Choroid plexus epithelial cell (primary cell): ENCODE measurements at regions not wholly inside any gene's neighbourhood (a gene's known extent, or its start where the extent isn't known, plus 50 kb on each side); places are given as distances from the start of the nearest gene placed in this dataset.
"Not testable (repeated sequence)": the region's sequence is repeated elsewhere in the genome, so short reads cannot be mapped to it uniquely, and the experiment has no call there.

Experiments used
- DNase-seq: peaks from one replicate; pipeline ENCODE4 v3.0.0-alpha.2; 2010; ENCODE audit warnings: low read depth
- H3K4me3 ChIP-seq: 2 replicates; pipeline ENCODE4 v1.5.1; 2011; ENCODE audit warnings: low read depth, mild to moderate bottlenecking, control low read depth, low read length, moderate library complexity
- CTCF ChIP-seq: conservative IDR thresholded peaks from 2 replicates; pipeline ENCODE4 v1.5.1; 2011; ENCODE audit warnings: low read depth, mild to moderate bottlenecking, control low read depth, inconsistent platforms, low read length, moderate library complexity

GRCh38 chr10:80720549-80720948 is 182.8 kb downstream of the SH2D4B start:
- DNase-seq, result no peak
- TF ChIP-seq CTCF, result no peak

GRCh38 chr10:80728354-80728753 is 190.7 kb downstream of the SH2D4B start:
- not testable (repeated sequence) for DNase-seq, H3K4me3 ChIP-seq

More at GRCh38 chr10:80720549-80720948, 182.8 kb downstream of the SH2D4B start:
- H3K4me3 ChIP-seq, result no peak overlapping the region

- H3K4me3 ChIP-seq, result no peak overlapping the region
- TF ChIP-seq CTCF, result no peak
- DNase-seq, result no peak
Measured at GRCh38 chr10:80729896-80730295, 192.2 kb downstream of the SH2D4B start.

DNA sequence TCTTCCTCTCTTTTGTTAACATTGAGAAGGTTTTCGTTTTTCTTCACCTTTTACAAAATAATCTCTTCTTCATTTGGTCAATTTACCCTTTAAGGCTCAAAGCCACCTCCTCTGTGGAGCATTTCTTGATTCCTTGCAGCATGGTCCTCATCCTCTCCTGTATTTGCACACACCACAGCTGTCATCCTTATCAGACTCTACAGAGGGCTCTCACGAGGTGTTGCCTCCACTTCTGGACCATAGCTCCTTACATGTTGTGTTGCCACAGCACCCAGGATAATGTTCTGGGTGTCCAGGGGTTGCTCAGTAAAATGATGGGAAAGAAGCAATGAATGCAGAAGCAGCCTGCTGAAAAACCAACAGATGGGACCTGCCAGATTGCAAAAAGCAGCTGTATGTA is 192.8 kb downstream of the SH2D4B start:
- H3K4me3 ChIP-seq, result no peak overlapping the region
- DNase-seq, result no peak
- TF ChIP-seq CTCF, result no peak

GRCh38 chr10:80734589-80734988 is 196.9 kb downstream of the SH2D4B start:
- H3K4me3 ChIP-seq, result no peak overlapping the region
- TF ChIP-seq CTCF, result no peak
- no peak for DNase-seq

DNA sequence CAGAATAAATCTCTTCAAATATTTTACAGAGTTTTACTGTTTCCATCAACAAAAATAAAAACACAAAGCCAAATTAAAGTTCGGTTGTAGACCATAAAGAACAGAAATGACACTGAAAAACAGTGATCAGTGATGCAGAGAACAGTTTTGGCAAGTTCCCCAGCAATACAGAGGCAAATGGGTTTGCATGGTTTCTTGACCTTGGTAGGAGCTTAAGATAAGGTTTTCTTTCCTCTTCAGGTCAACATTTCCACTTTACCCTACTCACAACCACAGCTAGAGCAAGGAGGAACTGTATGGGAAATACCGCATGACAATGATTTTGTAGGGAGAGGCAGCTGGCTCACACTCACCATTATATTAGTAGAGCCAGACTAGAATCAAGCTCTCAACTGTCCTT is 199.5 kb downstream of the SH2D4B start:
- H3K4me3 ChIP-seq, result no peak overlapping the region
- DNase-seq, result no peak
- TF ChIP-seq CTCF, result no peak

GRCh38 chr10:80739328-80739727 is 201.6 kb downstream of the SH2D4B start:
- no peak for DNase-seq
- TF ChIP-seq CTCF, result no peak
- H3K4me3 ChIP-seq, result no peak overlapping the region
